ENCODE measurements at regions not wholly inside any gene's neighbourhood (a gene's known extent, or its start where the extent isn't known, plus 50 kb on each side); places are given as distances from the start of the nearest gene placed in this dataset.
A peak's percentile ranks its signal among the peaks of the same experiment; 100 is the strongest.
"Not testable (repeated sequence)": the region's sequence is repeated elsewhere in the genome, so short reads cannot be mapped to it uniquely, and the experiment has no call there.

DNA sequence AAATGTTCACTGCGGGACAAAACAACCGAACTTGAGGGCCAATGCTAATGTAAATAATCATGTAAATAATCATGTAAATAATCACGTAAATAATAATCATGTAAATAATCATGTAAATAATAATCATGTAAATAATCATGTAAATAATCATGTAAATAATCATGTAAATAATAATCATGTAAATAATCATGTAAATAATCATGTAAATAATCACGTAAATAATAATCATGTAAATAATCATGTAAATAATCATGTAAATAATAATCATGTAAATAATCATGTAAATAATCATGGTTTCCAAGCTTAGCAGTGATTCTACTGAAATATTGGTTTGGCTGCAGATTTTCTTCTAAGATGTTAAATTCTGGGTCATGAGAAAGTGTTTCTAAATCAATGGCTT is 507.1 kb downstream of the ZNF516 start:
- DNase-seq: not testable (repeated sequence)

DNA sequence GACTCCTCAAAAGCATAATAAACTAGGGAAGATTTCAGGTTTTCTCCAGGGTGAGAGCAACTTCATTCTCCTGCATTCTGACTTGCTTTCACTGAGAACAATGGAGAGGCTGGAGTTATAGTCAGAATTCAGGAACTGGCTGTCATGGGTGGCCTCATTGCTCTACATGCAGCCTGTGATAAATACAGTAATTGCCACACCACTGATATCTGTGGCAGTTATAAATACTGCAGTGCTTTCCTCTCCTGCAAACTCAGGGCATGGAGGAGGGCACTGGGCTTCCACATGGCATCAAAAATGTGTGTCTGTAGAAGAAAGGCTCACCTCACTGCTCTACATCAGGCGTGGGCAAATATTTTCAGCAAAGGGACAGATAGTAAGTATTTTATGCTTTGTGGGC is 510.2 kb downstream of the ZNF516 start:
- DNase-seq: no peak

DNA sequence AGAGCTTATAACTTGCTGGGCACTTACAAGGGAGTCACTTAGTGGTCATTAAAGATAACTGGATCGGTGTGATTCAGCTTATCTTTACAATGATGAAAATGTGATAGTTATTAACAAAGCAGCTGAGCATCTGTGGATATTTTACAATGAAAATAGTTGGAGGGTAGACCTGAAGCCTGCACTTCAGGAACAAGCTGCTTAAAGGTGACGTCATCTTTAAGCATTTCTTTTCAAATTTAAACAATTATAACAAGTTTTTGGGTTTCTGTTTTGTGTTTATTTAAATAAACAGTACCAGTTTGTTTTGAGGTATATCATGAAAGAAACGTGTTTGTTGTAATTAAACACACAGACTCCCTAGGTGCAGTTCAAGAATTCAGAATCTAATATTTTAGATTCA is 513.9 kb downstream of the ZNF516 start:
- DNase-seq: no peak

DNA sequence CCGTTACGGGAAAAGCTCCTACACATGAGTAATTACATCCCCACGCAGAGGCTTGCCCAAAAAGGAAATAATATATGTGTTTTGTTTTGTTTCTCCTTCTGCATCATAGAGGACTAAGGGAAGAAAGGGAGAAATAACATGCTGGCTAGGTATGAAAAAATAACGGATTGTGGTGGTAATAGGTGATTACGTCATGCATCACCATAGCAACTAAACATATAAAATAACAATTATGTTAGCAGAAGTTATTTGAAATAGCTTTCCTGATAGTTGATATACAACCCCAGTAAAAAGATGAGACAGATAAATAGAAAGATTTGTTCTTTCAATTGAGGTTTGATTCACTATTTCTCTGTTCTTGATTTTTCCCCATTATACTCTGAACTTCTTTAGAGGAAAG is 518.0 kb downstream of the ZNF516 start:
- no peak for DNase-seq

GRCh38 chr18:75970212-75970611 is 524.8 kb downstream of the ZNF516 start:
- DNase-seq: no peak

DNA sequence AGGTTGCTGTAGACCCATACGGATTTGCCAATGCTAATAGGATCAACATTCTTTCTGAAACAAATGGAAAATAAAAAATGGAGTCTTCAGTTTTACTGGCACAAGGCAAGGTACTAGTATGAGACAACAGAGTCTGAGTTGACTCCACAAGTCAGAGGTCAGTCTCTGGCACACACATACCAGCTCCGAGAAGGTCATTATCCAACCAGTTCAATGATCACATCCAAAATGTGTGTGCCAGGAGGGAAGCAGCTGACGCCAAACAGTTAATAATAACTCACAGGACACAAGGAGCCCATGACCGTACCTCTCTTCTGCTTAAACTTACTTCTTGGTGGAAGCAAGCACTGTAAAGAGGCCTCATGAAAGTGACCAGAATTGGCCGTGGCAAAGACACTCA is 528.6 kb downstream of the ZNF516 start:
- DNase-seq: no peak

DNA sequence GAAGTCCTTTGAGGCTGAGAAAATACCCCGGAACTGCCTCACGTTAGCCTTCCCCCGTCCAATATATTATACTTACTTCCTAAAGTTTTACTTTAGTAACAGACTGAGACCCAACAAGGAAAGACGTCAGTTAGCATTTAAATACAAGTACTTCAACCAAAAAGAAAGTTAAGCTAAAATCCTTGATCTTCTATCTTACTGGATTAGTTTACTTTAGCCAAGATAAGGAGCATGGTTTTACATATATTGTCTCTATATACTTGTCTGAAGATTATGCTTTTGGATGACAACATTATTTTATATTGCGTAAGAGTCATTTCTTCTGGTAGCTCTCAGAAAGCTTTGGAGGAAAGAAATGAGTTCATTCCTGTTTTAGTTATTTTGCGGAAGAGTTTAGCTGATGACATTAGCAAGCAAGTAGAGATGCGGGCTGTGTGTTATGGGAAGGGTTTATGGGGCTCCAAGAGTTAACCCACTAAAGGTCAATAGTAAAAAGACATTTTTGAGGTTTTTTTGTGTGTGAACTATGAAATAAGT is 532.9 kb downstream of the ZNF516 start:
- DNase-seq: no peak

- not testable (repeated sequence) for DNase-seq
Measured at GRCh38 chr18:75960356-75960755, 532.9 kb upstream of the SMIM21 start.

DNA sequence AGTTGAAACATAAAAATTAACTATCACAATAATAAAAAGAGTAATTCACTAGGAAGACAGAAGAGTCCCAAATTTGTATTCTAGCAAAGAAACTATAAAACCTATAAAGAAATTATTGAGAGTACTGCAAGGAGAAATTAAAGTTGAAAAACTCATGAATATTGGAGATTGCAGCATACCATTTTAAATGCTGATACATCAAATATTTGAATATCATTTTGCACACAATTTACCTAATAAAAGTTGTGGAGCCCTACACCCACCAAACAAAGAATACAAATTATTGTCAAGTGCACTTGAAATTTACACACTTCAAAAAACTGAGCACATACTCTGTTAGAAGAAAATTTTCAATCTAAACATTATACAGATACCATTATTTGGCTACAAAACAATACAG is 531.6 kb upstream of the SMIM21 start:
- no peak for DNase-seq

GRCh38 chr18:75958683-75959082 is 531.2 kb upstream of the SMIM21 start:
- DNase-seq: no peak

DNA sequence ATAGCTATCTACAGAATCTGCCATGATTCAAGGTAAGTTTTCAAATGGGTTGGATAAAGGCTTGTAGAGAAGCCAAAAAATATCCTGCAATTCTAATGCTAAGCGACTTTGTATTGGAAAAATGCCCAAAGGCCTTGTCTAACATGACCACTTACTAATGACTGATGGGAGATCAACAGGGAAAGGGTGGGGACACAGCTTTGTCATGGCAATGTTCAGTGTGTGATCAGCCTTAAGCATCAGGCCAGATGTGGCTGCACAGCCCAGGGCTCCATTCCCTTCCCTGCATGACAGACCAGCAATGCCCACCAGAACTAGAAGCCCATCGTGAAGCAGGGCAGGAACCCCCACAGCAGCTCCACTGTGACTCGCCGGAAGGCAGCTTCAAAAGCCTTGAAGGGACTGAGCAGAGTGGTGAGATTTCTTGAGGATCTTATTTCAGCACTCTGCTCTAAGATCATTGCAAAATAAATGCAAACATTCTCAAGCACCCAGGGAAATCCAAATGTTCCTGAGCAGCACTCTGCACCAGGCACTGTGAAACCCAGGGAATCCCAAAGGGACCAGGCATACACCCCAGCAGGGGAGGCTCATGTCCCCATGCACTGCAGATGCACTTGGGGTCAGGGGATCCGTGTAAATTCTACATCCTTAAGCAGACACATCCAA is 517.9 kb upstream of the SMIM21 start:
- DNase-seq: no peak

- no peak for DNase-seq
Measured at GRCh38 chr18:75937306-75937705, 509.8 kb upstream of the SMIM21 start.

- DNase-seq: no peak
Measured at GRCh38 chr18:75936862-75937261, 509.4 kb upstream of the SMIM21 start.

DNA sequence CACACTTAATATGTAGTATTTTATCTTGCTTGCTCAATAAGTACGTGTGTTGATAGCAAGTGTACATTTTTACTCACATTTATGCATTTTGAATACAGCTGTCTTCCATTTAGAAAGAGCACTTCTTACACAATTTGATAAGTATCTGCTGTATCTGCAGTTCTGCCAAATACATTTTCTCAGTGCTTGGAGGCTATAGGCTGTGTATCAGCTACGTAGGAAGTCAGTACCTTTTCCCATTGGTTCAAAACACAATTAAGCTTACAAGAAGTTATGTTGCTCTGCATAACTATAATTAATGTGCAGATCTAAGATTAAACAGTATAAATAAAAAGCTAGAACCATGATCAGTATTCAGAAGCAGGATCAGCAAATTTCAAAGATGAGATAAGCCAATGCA is 503.6 kb upstream of the SMIM21 start:
- no peak for DNase-seq

DNA sequence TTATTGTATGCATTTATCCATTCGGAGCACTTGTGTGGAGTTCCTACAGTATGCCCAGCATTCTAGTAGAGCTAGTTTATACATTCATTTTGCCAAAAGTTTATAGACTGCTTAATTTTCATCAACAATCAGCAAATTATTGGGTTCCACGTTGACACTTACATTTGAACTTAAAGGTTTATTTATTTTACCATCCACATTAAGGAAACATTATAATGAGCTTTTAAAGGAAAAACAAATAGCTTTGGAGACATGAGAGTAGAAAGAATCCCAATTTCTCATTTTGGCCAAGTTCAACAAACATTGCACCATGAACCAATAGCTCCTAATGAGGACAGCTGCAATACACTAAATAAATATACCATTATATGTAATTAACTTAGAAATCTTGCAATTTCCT is 501.2 kb upstream of the SMIM21 start:
- no peak for DNase-seq

GRCh38 chr18:75927791-75928190 is 500.3 kb upstream of the SMIM21 start:
- no peak for DNase-seq

DNA sequence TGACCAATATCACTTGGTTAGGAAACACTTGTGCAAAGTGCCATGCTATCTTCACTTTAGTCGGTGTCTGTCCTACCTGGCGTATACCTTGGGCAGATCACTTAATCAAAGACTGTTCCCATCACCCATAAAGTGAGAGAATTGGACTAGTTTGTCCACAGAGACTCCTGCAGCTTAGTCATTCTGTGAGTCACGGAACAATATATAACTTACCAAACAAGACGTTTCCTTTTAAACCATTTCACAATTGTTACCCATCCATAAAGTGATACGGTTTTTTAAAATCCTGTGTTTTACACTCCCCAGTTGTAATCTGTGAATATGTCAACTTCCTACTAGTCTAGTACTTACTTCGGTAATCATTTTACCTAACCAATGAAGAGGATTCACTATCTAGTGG is 499.3 kb upstream of the SMIM21 start:
- no peak for DNase-seq

DNA sequence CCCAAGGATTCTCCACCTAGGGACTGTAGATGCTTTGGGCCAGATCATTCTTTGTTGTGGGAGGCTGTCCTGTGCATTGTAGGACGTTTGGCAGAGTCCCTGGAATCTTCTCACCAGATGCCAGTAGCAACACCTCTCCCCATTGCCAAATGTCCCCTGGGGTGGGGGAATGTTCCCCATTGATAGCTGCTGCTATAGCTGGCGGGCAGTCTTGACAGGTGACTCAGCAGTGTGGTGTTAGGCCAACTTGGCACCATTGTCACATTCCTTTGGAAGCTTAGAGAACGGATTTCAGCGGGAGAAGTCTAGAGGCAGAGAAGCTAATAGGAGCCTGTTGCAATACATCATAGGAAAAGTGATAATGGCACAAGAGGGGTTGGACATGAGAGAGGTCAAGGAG is 495.7 kb upstream of the SMIM21 start:
- DNase-seq: no peak

DNA sequence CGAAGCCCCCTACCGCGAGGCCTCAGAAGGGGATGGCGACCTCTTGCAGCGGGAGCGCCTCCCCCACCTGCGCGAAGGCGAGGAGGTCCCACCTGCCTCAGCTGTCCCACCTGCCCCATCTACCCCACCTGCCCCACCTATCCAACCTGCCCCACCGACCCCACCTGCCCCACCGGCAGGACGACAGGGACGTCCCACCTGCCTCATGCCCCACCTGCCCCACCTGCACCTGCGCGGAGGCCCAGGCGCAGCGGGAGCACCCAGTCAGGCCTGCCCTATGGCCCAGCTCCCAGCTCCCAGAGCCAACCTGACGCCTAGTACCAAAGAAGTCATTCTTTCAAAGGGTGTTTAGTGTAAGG is 489.1 kb upstream of the SMIM21 start:
- no peak for DNase-seq

GRCh38 chr18:75915941-75916623 is 488.6 kb upstream of the SMIM21 start:
- DNase-seq: peak; percentile 93

DNA sequence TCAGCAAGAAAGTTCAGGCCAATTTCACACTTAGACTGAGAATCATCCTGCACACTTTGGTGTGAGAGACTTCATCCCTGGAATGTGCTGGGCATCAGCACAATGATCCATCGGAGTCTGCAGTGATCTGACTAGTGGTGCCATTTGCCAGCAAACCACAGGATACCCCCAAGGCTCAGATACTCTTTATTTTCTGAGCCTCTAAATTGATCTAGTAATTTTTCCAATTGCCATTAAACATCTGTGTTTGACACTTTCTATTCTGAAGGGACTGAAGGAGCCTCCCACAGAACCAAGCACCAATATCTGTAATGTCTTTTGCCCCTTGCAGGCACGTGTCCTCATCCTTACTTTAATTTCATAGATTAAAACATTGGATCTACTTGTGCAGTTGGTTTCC is 485.3 kb upstream of the SMIM21 start:
- no peak for DNase-seq

GRCh38 chr18:75904416-75904815 is 476.9 kb upstream of the SMIM21 start:
- no peak for DNase-seq

DNA sequence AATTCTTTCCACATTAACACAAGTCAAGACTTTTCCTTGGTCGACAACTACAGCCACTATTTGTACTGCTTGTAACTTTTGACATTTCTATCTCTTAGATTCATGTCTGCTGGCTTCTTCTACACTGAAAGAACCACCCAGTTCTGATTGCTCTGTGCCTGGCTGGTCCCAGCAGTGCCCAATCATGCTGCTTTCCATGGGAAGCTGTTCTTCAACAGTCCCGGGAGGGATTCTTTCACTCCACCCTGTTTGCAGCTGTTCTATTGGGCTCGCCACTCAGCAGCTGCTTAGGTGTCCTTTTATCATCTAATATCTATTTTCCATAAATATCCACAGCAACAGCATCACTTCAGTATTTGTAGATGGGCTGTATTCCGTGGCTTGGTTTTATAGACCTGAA is 471.1 kb upstream of the SMIM21 start:
- no peak for DNase-seq

- no peak for DNase-seq
Measured at GRCh38 chr18:75897386-75897785, 469.9 kb upstream of the SMIM21 start.

- DNase-seq: peak; percentile 42
Measured at GRCh38 chr18:75896865-75897264, 469.4 kb upstream of the SMIM21 start.
